SK-N-SH (cell line): ENCODE measurements at regions not wholly inside any gene's neighbourhood (a gene's known extent, or its start where the extent isn't known, plus 50 kb on each side); places are given as distances from the start of the nearest gene placed in this dataset.

Source experiments
- CTCF ChIA-PET: fragments of 300-600, 350-600 bp; formaldehyde crosslinking; extraction: SDS; loops from one replicate; lab custom pipeline; 2021; lab: Yijun Ruan, JAX
- POLR2A ChIA-PET: fragments of 350-600 bp; sonication (Branson Sonifier 250); formaldehyde crosslinking; extraction: SDS; loops from one replicate; lab custom pipeline; 2020; ENCODE audit warnings: antibody characterized with exemption, inconsistent platforms; lab: Yijun Ruan, JAX
- DNase-seq: peaks from one replicate; pipeline ENCODE4 v3.0.0; 2012
- H2AFZ ChIP-seq: fragments of 200-600 bp; sonication (generic); 2 replicates; pipeline ENCODE4 v1.8.1; 2016; ENCODE audit warnings: antibody characterized with exemption, mild to moderate bottlenecking, low read depth
- H3F3A ChIP-seq: fragments of 200-600 bp; sonication (generic); replicated peaks from 2 replicates; pipeline ENCODE3; 2016; ENCODE audit warnings: antibody characterized with exemption, mild to moderate bottlenecking; ENCODE audit not compliant: insufficient read depth
- H3K27ac ChIP-seq, 2 experiments: fragments of 200-500 bp in 1 of 2; fragments of 200-600 bp in 1 of 2; sonication (Bioruptor generic) in 1 of 2; sonication (generic), shearing (Covaris generic) in 1 of 2; 2 replicates each; pipeline versions ENCODE4 v1.5.1 to v1.6.1; 2014 to 2016; ENCODE audit warnings: low read depth in 2 of 2, inconsistent platforms in 1 of 2, low read length in 1 of 2, mild to moderate bottlenecking in 1 of 2, mixed read lengths in 1 of 2
- H3K27me3 ChIP-seq: fragments of 200-600 bp; sonication (generic), shearing (Covaris generic); 2 replicates; pipeline ENCODE4 v1.6.1; 2016; ENCODE audit warnings: mixed run types; ENCODE audit not compliant: insufficient read depth
- H3K36me3 ChIP-seq, 2 experiments: fragments of 200-500 bp in 1 of 2; fragments of 200-600 bp in 1 of 2; sonication (Bioruptor generic) in 1 of 2; sonication (generic) in 1 of 2; replicated peaks in 1 of 2; 2 replicates each; pipeline versions ENCODE3 to v1.5.1; 2014 to 2016; ENCODE audit warnings: low read length in 1 of 2, mild to moderate bottlenecking in 1 of 2; ENCODE audit not compliant: insufficient read depth in 2 of 2, control insufficient read depth in 1 of 2
- H3K4me1 ChIP-seq, 2 experiments: fragments of 200-500 bp in 1 of 2; fragments of 200-600 bp in 1 of 2; sonication (Bioruptor generic) in 1 of 2; sonication (generic), shearing (Covaris generic) in 1 of 2; 2 replicates each; pipeline versions ENCODE4 v1.5.1 to v1.6.1; 2014 to 2016; ENCODE audit warnings: low read depth in 1 of 2, low read length in 1 of 2, mixed run types in 1 of 2; ENCODE audit not compliant: insufficient read depth in 2 of 2, control insufficient read depth in 1 of 2
- H3K4me2 ChIP-seq: fragments of 200-600 bp; sonication (generic), shearing (Covaris generic); 2 replicates; pipeline ENCODE4 v1.6.1; 2017; ENCODE audit warnings: mixed run types
- H3K4me3 ChIP-seq, 2 experiments: fragments of 200-500 bp in 1 of 2; fragments of 200-600 bp in 1 of 2; sonication (Bioruptor generic) in 1 of 2; sonication (generic), shearing (Covaris generic) in 1 of 2; 2 replicates each; pipeline versions ENCODE4 v1.5.1 to v1.8.1; 2014 to 2016; ENCODE audit warnings: low read depth in 2 of 2, inconsistent platforms in 1 of 2, low read length in 1 of 2, mild to moderate bottlenecking in 1 of 2, mixed read lengths in 1 of 2, moderate library complexity in 1 of 2
- H3K79me2 ChIP-seq: fragments of 200-600 bp; sonication (generic); 2 replicates; pipeline ENCODE4 v1.8.1; 2017; ENCODE audit warnings: mild to moderate bottlenecking; ENCODE audit not compliant: insufficient read depth
- H3K9ac ChIP-seq: fragments of 200-600 bp; sonication (generic); 2 replicates; pipeline ENCODE4 v1.6.1; 2017; ENCODE audit warnings: mixed run types
- H3K9me2 ChIP-seq: fragments of 200-600 bp; sonication (generic); 2 replicates; pipeline ENCODE4 v1.6.1; 2017; ENCODE audit warnings: mixed run types
- H3K9me3 ChIP-seq: fragments of 200-600 bp; sonication (generic); 2 replicates; pipeline ENCODE4 v1.6.1; 2017; ENCODE audit warnings: mixed run types, mild to moderate bottlenecking, moderate library complexity
- H4K20me1 ChIP-seq: fragments of 200-600 bp; sonication (generic); 2 replicates; pipeline ENCODE4 v1.6.1; 2017; ENCODE audit warnings: mild to moderate bottlenecking, mixed run types; ENCODE audit not compliant: insufficient read depth
- CTCF ChIP-seq: fragments of 200-600 bp; sonication (generic); IDR thresholded peaks from 2 replicates; pipeline ENCODE4 v1.6.1; 2017; ENCODE audit warnings: antibody characterized with exemption, mild to moderate bottlenecking, moderate library complexity
- GATA2 ChIP-seq: sonication (generic); formaldehyde crosslinking; IDR thresholded peaks from 2 replicates; pipeline ENCODE4 v1.5.0; 2020; ENCODE audit warnings: mild to moderate bottlenecking, missing genetic modification reagents
- IRF3 ChIP-seq: fragments of 150-350 bp; IDR thresholded peaks from 2 replicates; pipeline ENCODE4 v1.6.1; 2016; ENCODE audit warnings: mild to moderate bottlenecking, low read depth, low read length
- POLR2AphosphoS5 ChIP-seq: IDR thresholded peaks from 2 replicates; pipeline ENCODE4 v1.6.1; 2012; ENCODE audit warnings: low read depth, low read length
- RAD21 ChIP-seq: IDR thresholded peaks from 2 replicates; pipeline ENCODE4 v1.6.1; 2012; ENCODE audit warnings: mild to moderate bottlenecking, low read length
- RCOR1 ChIP-seq: fragments of 150-350 bp; IDR thresholded peaks from 2 replicates; pipeline ENCODE4 v1.6.1; 2017; ENCODE audit warnings: antibody characterized with exemption, low read length
- RXRA ChIP-seq: IDR thresholded peaks from 2 replicates; pipeline ENCODE4 v1.4.0; 2012; ENCODE audit warnings: low read depth, mild to moderate bottlenecking, borderline replicate concordance
- SIN3A ChIP-seq: IDR thresholded peaks from 2 replicates; pipeline ENCODE4 v1.6.1; 2012; ENCODE audit warnings: low read depth, mild to moderate bottlenecking, low read length, moderate library complexity, borderline replicate concordance
- TAF1 ChIP-seq: IDR thresholded peaks from 2 replicates; pipeline ENCODE4 v1.6.1; 2012; ENCODE audit warnings: low read depth, mild to moderate bottlenecking, low read length, moderate library complexity, borderline replicate concordance
- TCF12 ChIP-seq: IDR thresholded peaks from 2 replicates; pipeline ENCODE4 v1.4.0; 2012
- YY1 ChIP-seq: IDR thresholded peaks from 2 replicates; pipeline ENCODE4 v1.4.0; 2012; ENCODE audit warnings: low read depth, mild to moderate bottlenecking
- WGBS: methylation state at CpG from one replicate; pipeline ENCODE4 v1.1.6; 2017; ENCODE audit warnings: low lambda C conversion rate; 5-methylcytosine and 5-hydroxymethylcytosine counted together

DNA sequence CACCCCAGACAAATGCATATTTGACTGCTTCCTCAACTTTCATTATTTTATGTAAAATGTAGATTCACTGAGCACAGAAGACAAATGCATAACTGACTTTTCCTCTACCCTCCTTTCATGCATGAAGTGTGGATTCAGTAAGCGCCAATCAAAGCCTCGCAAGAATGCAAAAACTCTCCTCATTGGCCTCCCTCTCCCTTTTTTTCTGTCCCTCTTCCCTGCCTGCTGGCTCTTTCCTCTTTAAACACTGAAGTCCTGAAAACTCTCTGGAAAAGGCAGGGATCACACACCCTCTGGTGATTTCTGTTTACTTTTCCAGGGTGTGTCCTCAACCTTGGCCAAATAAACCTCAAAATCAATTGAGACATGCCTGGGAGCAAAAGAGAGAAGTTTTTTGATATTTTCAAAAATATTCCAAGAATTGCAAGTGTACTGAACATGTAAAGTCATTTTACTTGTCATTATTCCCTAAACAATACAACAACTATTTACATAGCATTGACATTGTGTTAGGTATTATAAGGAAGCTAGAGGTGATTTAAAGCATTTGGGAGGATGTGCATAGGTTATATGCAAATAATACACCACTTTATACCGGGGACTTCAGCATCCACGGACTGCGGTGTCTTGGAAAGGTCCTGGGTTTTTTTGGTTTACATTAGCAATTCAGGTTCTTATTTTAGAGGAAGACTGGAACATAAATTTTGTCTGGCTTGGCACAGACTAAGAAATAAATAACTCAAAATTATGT is 71.4 kb downstream of the SEC61G start:
- ChIA-PET POLR2A (no interaction called here), CTCF (no interaction called here)

DNA sequence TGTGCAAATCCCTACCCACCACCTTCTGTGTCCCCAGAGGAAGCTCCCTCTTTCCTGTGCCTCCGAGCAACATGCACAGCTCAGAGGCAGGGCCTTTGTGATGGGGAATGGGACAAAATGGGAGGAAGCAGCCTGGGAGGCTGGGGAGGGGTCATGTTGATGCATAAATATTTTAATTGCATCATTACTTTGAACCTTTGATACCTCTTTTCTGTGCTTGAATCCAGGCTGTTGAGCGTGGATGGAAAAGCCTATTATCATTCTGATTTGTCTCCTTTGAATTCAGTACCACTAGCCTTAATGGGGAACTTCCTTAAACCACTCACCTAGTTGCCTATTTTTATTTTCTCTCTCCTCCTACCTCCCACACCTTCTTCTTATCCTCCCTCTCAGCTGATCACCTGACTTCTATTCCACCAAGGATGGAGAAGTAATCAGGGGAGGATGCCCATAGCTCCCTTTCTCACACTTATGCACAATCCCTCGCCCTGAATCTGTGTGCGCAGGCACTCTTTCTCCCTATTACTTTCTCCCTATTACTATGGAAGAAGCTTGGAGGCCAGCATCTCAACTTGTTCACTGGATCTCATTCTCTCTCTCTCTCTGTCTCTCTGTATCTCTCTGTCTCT is 78.5 kb downstream of the SEC61G start:
- no peak overlapping the region for H3K4me2 ChIP-seq
- no peaks in the 10 kb centered on the region for H3K4me1 ChIP-seq
- no peak overlapping the region for H3K4me3 ChIP-seq
- ChIA-PET POLR2A (no interaction called here), CTCF (interaction anchor here (1.2 kb wide), 1 partner anchor 16 kb away, joined by 5 read pairs; no protein-coding TSS in a partner anchor)
- TF ChIP-seq RXRA: no peak
- TF ChIP-seq IRF3: no peak
- no peak for TF ChIP-seq TAF1
- TF ChIP-seq TCF12: no peak
- no peak for TF ChIP-seq RAD21
- no peak overlapping the region for H2AFZ ChIP-seq
- H3F3A ChIP-seq: no peaks in the 10 kb centered on the region
- H3K27ac ChIP-seq: no peak overlapping the region
- no peak for DNase-seq
- no peaks in the 10 kb centered on the region for H3K9me2 ChIP-seq
- H3K27me3 ChIP-seq: no peaks in the 10 kb centered on the region
- H4K20me1 ChIP-seq: no peaks in the 10 kb centered on the region
- H3K36me3 ChIP-seq: no peaks in the 10 kb centered on the region
- H3K9ac ChIP-seq: no peak overlapping the region
- WGBS: 41% methylated on average over 4 of the region's 4 CpGs
- H3K79me2 ChIP-seq: no peaks in the 10 kb centered on the region
- no peaks in the 10 kb centered on the region for H3K9me3 ChIP-seq

More for the DNA sequence above, 71.4 kb downstream of the SEC61G start:
- Histone ChIP-seq H3K79me2 (no peaks in the 10 kb centered on the region), H3K9me2 (no peaks in the 10 kb centered on the region), H3K4me1 (no peaks in the 10 kb centered on the region; a peak in 1 of 4 replicates), H3K27me3 (peaks cover 8% of the 10 kb centered on the region; the same call in 1 of the 2 replicates), H3K4me3 (no peak overlapping the region), H3K9me3 (no peaks in the 10 kb centered on the region), H3K27ac (no peak overlapping the region), H3F3A (no peaks in the 10 kb centered on the region), H2AFZ (no peak overlapping the region), H3K9ac (no peak overlapping the region), H3K36me3 (no peaks in the 10 kb centered on the region), H4K20me1 (no peaks in the 10 kb centered on the region), H3K4me2 (no peak overlapping the region)
- no peak for DNase-seq
- no peak for TF ChIP-seq POLR2AphosphoS5
- no peak for TF ChIP-seq RCOR1
- TF ChIP-seq YY1: no peak
- TF ChIP-seq GATA2 (CRISPR knock-in tag): no peak
- TF ChIP-seq CTCF: no peak
- no peak for TF ChIP-seq SIN3A
- WGBS: 54% methylated on average over 5 of the region's 5 CpGs
